ENCODE measurements at regions not wholly inside any gene's neighbourhood (a gene's known extent, or its start where the extent isn't known, plus 50 kb on each side); places are given as distances from the start of the nearest gene placed in this dataset.

DNA sequence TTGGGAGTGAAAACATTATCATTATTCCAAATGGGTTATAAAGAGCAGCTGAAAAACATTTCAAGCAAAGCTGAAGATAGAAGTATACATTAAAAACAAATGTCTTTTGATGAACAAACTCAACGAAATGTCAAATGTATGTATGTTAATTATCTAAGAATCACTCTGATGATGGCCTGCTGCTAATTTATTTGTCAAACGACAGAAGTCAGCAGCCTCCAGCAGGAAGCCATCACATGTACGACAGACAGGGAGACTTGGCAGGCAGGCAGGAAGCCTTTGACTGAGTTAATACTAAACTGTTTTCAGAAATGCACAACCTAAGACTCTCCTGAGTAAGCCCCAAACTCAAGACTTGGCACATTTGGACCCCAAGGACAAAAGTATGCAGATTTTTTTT is 491.1 kb downstream of the ZNF385D start:
- H3K36me3 ChIP-seq (ENCODE audit: control insufficient read depth, insufficient read depth, low read length), result no peaks in the 10 kb centered on the region
- H3K4me1 ChIP-seq (ENCODE audit: control insufficient read depth, insufficient read depth, low read length, poor library complexity, severe bottlenecking), result no peaks in the 10 kb centered on the region
- no peak overlapping the region for H3K4me3 ChIP-seq (ENCODE audit: insufficient read depth, low read depth, low read length, poor library complexity, severe bottlenecking)
- H3K9me3 ChIP-seq (ENCODE audit: control insufficient read depth, low read length), result no peaks in the 10 kb centered on the region
- no peak overlapping the region for H3K27ac ChIP-seq (ENCODE audit: insufficient read depth, low read length, poor library complexity, severe bottlenecking)
- DNase-seq, result no peak
- no peaks in the 10 kb centered on the region for H3K27me3 ChIP-seq (replicated peaks; ENCODE audit: control insufficient read depth, insufficient read depth, low read length, poor library complexity, severe bottlenecking)

- Histone ChIP-seq H3K36me3 (ENCODE audit: control insufficient read depth, insufficient read depth, low read length) (no peaks in the 10 kb centered on the region), H3K27ac (ENCODE audit: insufficient read depth, low read length, poor library complexity, severe bottlenecking) (no peak overlapping the region), H3K4me3 (ENCODE audit: insufficient read depth, low read depth, low read length, poor library complexity, severe bottlenecking) (no peak overlapping the region), H3K9me3 (ENCODE audit: control insufficient read depth, low read length) (no peaks in the 10 kb centered on the region), H3K4me1 (ENCODE audit: control insufficient read depth, insufficient read depth, low read length, poor library complexity, severe bottlenecking) (no peaks in the 10 kb centered on the region), H3K27me3 (replicated peaks; ENCODE audit: control insufficient read depth, insufficient read depth, low read length, poor library complexity, severe bottlenecking) (no peaks in the 10 kb centered on the region)
- DNase-seq, result no peak
These were observed 494.1 kb downstream of the ZNF385D start for GRCh38 chr3:21256932-21257331.

- H3K36me3 ChIP-seq (ENCODE audit: control insufficient read depth, insufficient read depth, low read length), result no peaks in the 10 kb centered on the region
- no peak overlapping the region for H3K27ac ChIP-seq (ENCODE audit: insufficient read depth, low read length, poor library complexity, severe bottlenecking)
- H3K9me3 ChIP-seq (ENCODE audit: control insufficient read depth, low read length), result no peaks in the 10 kb centered on the region
These were observed 512.3 kb downstream of the ZNF385D start for GRCh38 chr3:21238661-21239060.

GRCh38 chr3:21237638-21238037 is 513.4 kb downstream of the ZNF385D start:
- Histone ChIP-seq H3K9me3 (ENCODE audit: control insufficient read depth, low read length) (no peaks in the 10 kb centered on the region), H3K4me1 (ENCODE audit: control insufficient read depth, insufficient read depth, low read length, poor library complexity, severe bottlenecking) (no peaks in the 10 kb centered on the region), H3K27ac (ENCODE audit: insufficient read depth, low read length, poor library complexity, severe bottlenecking) (no peak overlapping the region), H3K4me3 (ENCODE audit: insufficient read depth, low read depth, low read length, poor library complexity, severe bottlenecking) (no peak overlapping the region), H3K36me3 (ENCODE audit: control insufficient read depth, insufficient read depth, low read length) (no peaks in the 10 kb centered on the region), H3K27me3 (replicated peaks; ENCODE audit: control insufficient read depth, insufficient read depth, low read length, poor library complexity, severe bottlenecking) (no peaks in the 10 kb centered on the region)
- DNase-seq, result no peak

More at GRCh38 chr3:21238661-21239060, 512.3 kb downstream of the ZNF385D start:
- Histone ChIP-seq H3K4me1 (ENCODE audit: control insufficient read depth, insufficient read depth, low read length, poor library complexity, severe bottlenecking) (no peaks in the 10 kb centered on the region), H3K4me3 (ENCODE audit: insufficient read depth, low read depth, low read length, poor library complexity, severe bottlenecking) (no peak overlapping the region), H3K27me3 (replicated peaks; ENCODE audit: control insufficient read depth, insufficient read depth, low read length, poor library complexity, severe bottlenecking) (no peaks in the 10 kb centered on the region)
- DNase-seq, result no peak

DNA sequence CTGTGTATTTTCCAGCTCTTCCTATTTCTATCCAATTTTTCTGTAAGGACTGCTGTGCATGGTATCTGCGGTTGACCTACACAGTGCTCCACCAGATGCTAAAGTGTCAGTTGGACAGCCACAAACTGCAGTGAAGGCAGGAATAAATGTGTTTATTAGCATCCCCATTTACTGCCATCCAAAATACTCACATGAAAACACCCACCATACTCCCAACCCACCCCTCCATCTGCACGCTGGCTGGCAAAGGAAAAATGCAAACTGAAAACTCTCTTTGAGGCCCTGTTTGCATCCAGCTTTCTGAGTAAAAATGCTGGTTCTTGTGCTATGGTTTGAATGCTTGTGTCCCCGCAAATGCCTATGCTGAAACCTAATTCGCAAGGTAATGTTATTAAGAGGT is 515.5 kb downstream of the ZNF385D start:
- no peaks in the 10 kb centered on the region for H3K27me3 ChIP-seq (replicated peaks; ENCODE audit: control insufficient read depth, insufficient read depth, low read length, poor library complexity, severe bottlenecking)
- H3K36me3 ChIP-seq (ENCODE audit: control insufficient read depth, insufficient read depth, low read length), result no peaks in the 10 kb centered on the region
- no peaks in the 10 kb centered on the region for H3K9me3 ChIP-seq (ENCODE audit: control insufficient read depth, low read length)
- H3K4me1 ChIP-seq (ENCODE audit: control insufficient read depth, insufficient read depth, low read length, poor library complexity, severe bottlenecking), result no peaks in the 10 kb centered on the region
- DNase-seq, result no peak
- H3K4me3 ChIP-seq (ENCODE audit: insufficient read depth, low read depth, low read length, poor library complexity, severe bottlenecking), result no peak overlapping the region
- H3K27ac ChIP-seq (ENCODE audit: insufficient read depth, low read length, poor library complexity, severe bottlenecking), result no peak overlapping the region

- no peaks in the 10 kb centered on the region for H3K27me3 ChIP-seq (replicated peaks; ENCODE audit: control insufficient read depth, insufficient read depth, low read length, poor library complexity, severe bottlenecking)
- no peak for DNase-seq
- no peaks in the 10 kb centered on the region for H3K9me3 ChIP-seq (ENCODE audit: control insufficient read depth, low read length)
- H3K36me3 ChIP-seq (ENCODE audit: control insufficient read depth, insufficient read depth, low read length), result no peaks in the 10 kb centered on the region
- no peaks in the 10 kb centered on the region for H3K4me1 ChIP-seq (ENCODE audit: control insufficient read depth, insufficient read depth, low read length, poor library complexity, severe bottlenecking)
- no peak overlapping the region for H3K4me3 ChIP-seq (ENCODE audit: insufficient read depth, low read depth, low read length, poor library complexity, severe bottlenecking)
- H3K27ac ChIP-seq (ENCODE audit: insufficient read depth, low read length, poor library complexity, severe bottlenecking), result no peak overlapping the region
These were observed 516.1 kb downstream of the ZNF385D start for GRCh38 chr3:21234933-21235332.

GRCh38 chr3:21229426-21230135 is 521.4 kb downstream of the ZNF385D start:
- Histone ChIP-seq H3K36me3 (ENCODE audit: control insufficient read depth, insufficient read depth, low read length) (no peaks in the 10 kb centered on the region), H3K4me3 (ENCODE audit: insufficient read depth, low read depth, low read length, poor library complexity, severe bottlenecking) (no peak overlapping the region), H3K27ac (ENCODE audit: insufficient read depth, low read length, poor library complexity, severe bottlenecking) (no peak overlapping the region), H3K9me3 (ENCODE audit: control insufficient read depth, low read length) (no peaks in the 10 kb centered on the region), H3K27me3 (replicated peaks; ENCODE audit: control insufficient read depth, insufficient read depth, low read length, poor library complexity, severe bottlenecking) (no peaks in the 10 kb centered on the region), H3K4me1 (ENCODE audit: control insufficient read depth, insufficient read depth, low read length, poor library complexity, severe bottlenecking) (no peaks in the 10 kb centered on the region)
- no peak for DNase-seq

- Histone ChIP-seq H3K9me3 (ENCODE audit: control insufficient read depth, low read length) (no peaks in the 10 kb centered on the region), H3K4me3 (ENCODE audit: insufficient read depth, low read depth, low read length, poor library complexity, severe bottlenecking) (no peak overlapping the region), H3K27ac (ENCODE audit: insufficient read depth, low read length, poor library complexity, severe bottlenecking) (no peak overlapping the region), H3K27me3 (replicated peaks; ENCODE audit: control insufficient read depth, insufficient read depth, low read length, poor library complexity, severe bottlenecking) (no peaks in the 10 kb centered on the region), H3K36me3 (ENCODE audit: control insufficient read depth, insufficient read depth, low read length) (no peaks in the 10 kb centered on the region), H3K4me1 (ENCODE audit: control insufficient read depth, insufficient read depth, low read length, poor library complexity, severe bottlenecking) (no peaks in the 10 kb centered on the region)
- no peak for DNase-seq
These were observed 524.9 kb downstream of the ZNF385D start for GRCh38 chr3:21226086-21226485.

GRCh38 chr3:21220944-21221343 is 530.1 kb downstream of the ZNF385D start:
- no peaks in the 10 kb centered on the region for H3K9me3 ChIP-seq (ENCODE audit: control insufficient read depth, low read length)
- no peak for DNase-seq
- no peaks in the 10 kb centered on the region for H3K36me3 ChIP-seq (ENCODE audit: control insufficient read depth, insufficient read depth, low read length)
- H3K27me3 ChIP-seq (replicated peaks; ENCODE audit: control insufficient read depth, insufficient read depth, low read length, poor library complexity, severe bottlenecking), result no peaks in the 10 kb centered on the region
- no peak overlapping the region for H3K27ac ChIP-seq (ENCODE audit: insufficient read depth, low read length, poor library complexity, severe bottlenecking)
- no peaks in the 10 kb centered on the region for H3K4me1 ChIP-seq (ENCODE audit: control insufficient read depth, insufficient read depth, low read length, poor library complexity, severe bottlenecking)
- no peak overlapping the region for H3K4me3 ChIP-seq (ENCODE audit: insufficient read depth, low read depth, low read length, poor library complexity, severe bottlenecking)

- Histone ChIP-seq H3K27ac (ENCODE audit: insufficient read depth, low read length, poor library complexity, severe bottlenecking) (no peak overlapping the region), H3K36me3 (ENCODE audit: control insufficient read depth, insufficient read depth, low read length) (no peaks in the 10 kb centered on the region), H3K4me3 (ENCODE audit: insufficient read depth, low read depth, low read length, poor library complexity, severe bottlenecking) (no peak overlapping the region), H3K27me3 (replicated peaks; ENCODE audit: control insufficient read depth, insufficient read depth, low read length, poor library complexity, severe bottlenecking) (no peaks in the 10 kb centered on the region), H3K4me1 (ENCODE audit: control insufficient read depth, insufficient read depth, low read length, poor library complexity, severe bottlenecking) (no peaks in the 10 kb centered on the region), H3K9me3 (ENCODE audit: control insufficient read depth, low read length) (no peaks in the 10 kb centered on the region)
- DNase-seq, result no peak
These were observed 534.4 kb downstream of the ZNF385D start for GRCh38 chr3:21216598-21216997.

Measured in effector memory CD4-positive, alpha-beta T cell (primary cell).